Hypothalamus (tissue), 51 donors: ENCODE measurements at regions not wholly inside any gene's neighbourhood (a gene's known extent, or its start where the extent isn't known, plus 50 kb on each side); places are given as distances from the start of the nearest gene placed in this dataset.

ENCODE experiments used
- DNase-seq, 51 donors: peaks; one replicate each; lab custom pipeline; 2025; lab: John Stamatoyannopoulos, UW

DNA sequence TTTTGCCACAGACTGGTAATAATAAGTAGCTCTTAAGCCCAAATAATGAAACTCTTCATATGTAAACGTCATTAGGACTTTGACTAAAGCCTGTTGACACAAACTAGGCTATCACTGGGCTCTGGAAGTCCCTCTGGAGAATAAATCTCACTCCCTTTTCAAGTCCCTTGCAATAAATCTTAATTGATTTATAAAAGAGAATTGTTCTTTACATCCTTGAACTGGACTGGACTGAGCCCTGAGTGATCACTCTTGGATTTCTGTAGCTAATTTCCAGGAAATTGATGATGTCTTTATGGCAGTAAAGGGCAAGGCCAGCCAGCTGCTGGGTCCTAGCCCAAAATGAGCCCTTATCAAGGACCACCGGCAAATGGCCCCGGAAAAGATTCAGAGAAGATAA, 1162.7 kb downstream of the BCL11B start:
- DNase-seq = no peak

DNA sequence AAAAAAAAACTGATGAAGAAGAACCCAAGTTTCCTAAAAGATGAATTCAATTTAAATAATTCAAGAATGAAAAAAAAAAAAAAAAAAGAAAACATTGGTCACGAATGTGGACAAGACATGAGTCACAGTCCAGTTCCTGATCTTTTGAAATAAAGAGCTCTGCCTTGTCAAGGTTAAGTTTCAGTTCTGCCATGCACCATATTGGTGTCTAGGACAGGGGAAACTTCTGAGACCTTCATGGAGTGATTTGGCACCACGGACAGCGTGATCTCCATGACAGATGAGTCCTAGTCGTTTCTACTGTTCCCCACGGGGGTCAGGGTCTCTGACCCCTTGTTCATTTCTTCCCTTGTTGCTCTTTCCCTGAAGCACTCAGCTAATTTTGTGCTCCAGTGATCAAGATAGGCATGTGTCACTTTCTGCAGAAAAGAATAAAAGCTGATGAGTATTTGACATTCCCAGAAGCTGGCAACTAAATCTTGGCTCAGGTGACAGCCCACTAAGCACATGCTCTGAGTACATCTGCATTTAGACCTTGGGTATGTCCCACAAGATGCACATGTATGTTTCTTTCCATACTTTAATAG, 1159.7 kb downstream of the BCL11B start:
- no peak for DNase-seq

DNA sequence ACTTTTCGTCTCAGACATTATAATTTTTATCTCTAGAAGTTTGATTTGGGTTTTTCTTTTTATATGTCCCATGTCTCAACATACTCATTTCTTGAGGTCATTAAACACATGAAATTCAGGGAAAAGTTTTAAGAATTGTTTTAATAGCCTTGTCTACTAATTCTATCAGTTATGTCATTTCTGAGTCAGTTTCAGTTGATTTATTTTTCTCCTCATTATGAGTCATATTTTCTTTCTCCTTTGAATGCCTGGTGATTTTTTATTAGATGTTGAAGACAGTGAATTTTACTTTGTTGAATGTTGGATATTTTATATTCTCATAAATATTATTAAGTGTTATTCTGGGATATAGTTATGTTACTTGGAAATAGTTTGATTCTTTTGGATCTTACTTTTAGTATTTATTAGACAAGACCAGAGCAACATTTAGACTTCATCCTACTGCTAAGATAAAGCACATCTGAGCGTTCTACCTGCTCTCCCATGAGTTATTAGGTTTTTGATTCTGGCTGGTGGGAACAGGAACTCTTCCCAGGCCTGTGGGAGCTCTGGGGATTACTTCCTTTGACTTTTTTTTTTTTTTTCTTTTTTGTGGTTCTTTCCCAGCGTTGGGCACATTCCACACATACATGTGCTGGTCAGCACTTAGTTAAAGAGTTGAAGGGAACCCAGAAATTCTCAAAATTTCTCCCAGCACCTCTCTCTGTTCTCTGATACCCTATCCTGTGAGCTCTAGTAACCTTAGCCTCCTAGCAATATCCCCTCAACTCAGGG, 1157.7 kb downstream of the BCL11B start:
- no peak for DNase-seq

DNA sequence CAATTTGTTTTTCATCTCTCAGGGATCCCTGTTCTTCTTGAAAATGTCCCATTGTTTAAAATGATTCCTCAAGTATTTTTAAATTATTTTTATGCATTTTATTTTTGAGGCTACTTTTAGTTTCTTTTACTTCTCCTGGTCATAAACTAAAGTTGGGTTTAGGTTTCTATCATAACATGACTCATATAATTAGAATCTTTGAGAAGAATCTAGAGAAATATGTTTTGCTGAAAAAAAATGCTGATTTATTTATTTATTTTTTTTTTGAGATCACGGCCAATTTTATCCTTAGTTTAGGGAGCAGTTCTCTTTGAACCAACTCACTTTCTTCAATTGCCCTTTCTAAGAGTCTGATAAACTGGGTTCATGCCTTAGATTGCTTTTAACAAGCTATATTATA, 1157.1 kb downstream of the BCL11B start:
- no peak for DNase-seq

DNA sequence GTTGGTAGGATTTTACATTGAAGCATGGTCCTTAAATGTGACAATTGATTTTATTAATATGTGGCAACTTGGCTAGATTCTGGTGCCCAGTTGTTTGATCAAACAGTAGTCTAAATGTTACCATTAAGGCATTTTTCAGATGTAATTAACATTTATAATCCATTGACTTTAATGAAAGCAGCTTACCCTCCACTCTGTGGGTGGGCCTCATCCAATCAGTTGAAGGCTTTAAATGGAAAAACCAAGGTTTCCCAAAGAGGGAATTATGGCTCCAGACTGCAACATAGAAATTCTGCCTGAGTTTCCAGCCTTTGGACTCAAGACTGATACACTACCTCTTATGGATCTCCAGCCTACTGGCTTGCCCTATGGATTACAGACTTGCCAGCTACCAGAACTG, 1153.2 kb downstream of the BCL11B start:
- DNase-seq = no peak

DNA sequence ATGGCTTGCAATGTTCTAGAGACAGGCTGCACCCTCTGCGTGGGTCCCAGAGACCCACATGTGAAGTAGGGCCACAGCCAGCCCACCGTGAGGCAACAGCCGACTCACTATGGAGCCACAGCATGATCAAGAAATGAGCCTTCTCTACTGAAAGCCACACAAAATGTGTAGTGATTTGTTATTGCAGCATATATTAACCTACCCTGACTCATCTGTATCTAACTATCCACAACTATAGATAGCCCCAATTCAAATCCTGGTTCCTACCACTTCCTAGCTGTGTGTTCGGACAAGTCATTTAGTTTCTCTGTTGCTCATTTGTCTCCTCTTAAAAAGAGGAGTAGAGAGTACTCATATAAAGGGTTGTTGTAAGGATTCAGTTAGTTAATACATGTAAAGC, 1152.3 kb downstream of the BCL11B start:
- no peak for DNase-seq

DNA sequence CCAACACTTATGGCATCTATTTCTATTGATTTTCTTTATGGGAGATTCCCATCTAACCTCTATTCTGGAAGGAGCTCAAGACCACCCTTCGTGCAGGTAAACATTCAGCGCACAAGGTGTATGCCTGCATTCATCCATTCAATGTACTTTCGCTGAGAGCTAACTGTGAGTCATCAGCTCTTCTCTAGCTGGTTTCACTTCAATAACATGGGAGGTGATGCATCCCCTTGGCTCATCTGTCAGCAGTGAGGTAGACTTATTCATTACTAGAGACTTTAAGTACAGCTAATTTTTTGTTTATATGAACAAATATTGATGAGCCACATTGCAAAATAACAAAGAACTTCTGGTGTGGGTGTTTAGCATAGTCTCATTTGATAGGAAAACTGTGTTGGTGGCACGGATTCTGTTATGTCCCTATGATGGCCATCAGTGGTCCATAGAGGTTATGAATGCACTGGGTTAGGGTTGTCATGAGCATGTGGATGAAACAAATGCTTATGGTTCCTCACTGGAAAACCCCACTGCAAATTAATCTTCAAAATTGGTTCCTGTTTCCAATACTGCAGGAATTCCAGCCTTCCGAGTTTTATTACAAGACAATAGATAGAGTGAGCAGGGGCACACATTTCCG, 1151.0 kb downstream of the BCL11B start:
- DNase-seq = no peak

DNA sequence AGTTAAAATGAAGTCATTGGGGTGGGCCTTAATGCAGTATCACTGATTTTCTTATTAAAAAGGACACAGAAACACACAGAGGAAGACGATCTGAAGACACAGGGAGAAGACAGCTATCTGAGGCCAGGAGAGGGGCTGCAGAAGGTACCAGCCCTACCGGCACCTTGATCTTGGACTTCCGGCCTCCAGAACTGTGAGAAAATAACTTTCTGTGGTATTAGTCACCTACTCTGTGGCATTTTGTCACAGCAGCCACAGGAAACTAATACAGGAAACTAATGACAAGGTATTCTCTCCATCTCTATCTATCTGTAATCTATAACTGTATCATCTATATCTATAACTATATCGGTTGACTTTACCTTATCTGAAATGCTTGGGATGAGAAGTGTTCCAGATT, 1149.5 kb downstream of the BCL11B start:
- DNase-seq = no peak

DNA sequence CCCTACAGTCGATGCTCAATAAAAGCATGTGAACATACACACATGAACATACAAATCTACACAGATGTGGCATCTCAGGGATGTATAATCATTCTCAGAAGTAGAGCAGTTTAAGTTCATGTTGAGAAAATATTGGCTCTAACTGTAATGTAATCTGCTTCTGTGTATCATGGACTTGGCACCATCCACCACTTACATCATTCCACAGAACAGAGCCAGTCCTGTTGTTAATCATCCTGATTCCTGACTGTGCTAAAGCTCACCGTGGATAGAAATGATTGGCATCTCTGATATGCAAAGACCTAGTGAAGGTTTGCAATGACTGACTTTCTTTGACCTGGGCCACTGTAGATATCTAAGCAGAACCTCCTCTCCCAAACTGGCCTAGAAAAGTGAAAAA, 1141.3 kb downstream of the BCL11B start:
- DNase-seq = no peak

DNA sequence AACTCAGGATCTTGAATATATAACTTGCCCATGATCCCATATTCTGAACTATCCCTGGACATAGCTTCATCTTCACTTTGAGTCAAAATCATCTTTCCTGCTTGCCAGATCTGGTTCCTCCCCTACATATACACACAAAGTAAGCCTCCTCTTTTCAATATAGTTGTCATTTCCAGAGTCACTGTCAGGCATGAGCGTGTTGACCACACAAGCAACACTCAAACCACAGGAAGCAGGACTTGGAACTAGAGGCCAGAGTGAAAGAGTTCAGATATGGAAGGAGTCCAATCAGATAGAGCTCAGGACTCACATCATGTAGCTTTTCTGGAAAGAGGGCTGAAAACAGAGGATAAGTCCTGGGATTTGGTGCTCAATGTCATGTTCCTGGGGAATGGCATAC, 1140.6 kb downstream of the BCL11B start:
- no peak for DNase-seq

DNA sequence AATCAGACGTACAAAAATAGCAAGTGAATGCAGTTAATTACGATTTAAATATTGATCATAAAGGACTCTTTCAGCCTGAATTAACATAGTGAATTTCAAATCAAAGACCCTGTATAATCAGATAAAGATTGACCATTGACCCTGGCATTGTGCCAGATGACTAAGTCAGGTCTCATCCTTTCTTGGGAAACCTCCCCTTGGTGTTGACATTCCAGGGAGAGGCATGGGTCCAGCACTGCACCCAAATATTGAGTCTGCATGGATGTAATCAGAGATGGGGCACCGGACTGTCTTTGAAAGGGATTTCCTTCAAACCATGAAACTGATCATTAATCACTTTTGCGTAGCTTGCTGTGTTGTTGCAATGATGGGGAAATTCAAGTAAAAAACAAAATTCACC, 1138.2 kb downstream of the BCL11B start:
- DNase-seq = no peak

DNA sequence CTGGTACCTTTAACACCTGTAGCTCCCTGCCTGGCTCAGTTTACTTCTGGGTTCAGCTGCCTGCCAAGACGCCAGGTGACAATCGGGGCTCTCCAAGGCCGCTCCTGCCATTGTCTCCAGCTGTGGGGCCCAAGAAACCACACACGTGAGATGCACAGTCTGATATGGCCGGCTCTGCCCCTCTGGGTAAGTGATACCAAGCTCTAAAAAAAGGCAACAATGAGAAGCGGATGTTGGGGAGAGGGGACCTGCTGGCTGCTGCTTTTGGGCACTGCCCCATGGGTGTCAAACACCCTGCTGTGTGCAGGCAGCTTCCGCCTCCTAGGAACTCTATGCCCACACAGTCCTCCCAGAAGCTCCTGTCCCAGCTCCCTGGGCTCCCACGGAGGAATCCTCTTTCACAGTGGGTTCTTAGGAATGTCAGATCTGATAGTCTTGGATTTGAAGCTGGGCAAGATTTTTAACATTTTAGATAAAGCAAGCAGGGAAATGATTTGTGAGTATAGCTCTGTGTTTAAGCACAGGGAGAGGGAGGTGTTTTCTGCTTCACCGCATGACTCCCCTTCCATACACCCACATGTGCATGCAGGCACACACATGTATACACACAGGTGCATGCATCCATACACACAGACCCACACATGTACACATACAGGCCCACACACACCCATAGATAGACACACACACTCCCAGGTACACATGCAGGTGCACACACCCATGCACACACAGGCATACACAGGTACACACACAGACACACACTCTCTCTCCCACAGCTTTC, 1135.8 kb downstream of the BCL11B start:
- DNase-seq = peak in 1 of 51 donors; percentile 12

DNA sequence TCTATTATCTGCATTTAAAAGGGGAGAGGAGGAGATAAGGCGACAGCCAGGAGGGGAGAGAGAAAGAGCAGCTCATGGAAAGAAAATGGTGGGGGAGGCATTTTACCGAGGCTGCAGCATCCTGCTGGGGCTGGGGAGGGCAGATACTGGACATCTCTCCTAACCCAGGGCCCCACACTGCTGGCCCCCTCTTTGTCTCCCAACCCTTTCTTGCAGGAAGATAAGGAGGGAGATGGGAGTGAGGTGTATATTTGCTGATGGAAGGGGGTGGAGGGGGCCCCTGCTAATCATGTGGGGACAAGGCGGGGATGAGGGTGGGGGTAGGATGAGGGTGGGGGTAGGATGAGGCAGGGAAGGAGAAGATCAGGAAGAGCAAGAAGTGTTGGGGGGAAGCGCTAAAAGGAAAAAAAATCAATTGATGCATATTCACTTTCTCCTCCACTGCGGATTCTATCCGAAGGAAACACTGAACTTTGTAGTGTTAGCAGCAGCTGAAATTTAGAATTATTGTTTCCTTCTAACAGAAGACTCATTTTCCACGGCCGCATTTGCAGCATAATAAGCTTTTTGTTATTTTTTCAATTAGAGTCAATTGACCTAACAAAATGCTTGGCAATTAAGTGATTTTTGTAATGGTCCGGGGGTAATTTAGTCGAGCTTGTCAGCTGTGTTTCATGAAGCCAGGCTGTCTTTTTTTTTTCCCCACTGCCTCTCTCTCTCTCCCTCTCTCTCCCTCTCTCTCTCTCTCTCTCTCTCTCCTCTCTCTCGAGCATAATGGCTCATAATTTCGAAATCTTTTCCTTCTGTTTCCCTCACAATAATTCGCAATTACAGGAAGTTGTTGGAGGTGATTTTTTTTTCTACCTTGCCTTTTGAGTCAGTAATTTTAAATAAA, 1134.6 kb downstream of the BCL11B start:
- DNase-seq = peak in 1 of 51 donors; percentile 59

DNA sequence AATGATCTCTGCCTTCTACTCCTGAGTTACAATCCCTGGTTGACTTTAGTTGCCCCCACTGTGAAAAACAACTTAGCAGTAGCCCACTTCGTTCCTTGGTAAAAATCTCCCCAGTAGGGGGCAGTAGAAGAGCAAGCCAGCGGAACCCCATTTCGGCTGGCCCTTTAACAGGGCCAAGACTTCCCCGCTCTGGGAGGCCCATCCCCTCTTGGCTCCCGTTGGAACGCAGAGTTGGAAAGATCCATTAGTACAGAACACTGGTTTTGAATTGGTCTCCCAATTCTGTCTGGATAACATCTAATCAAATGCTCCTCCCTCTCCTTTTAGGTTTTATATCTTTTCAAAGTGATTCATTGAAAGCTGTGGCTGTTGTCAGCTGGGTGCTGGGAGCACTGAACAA, 1133.3 kb downstream of the BCL11B start:
- peak in 6 of 51 donors; percentile 1 to 51 (median 6) for DNase-seq

DNA sequence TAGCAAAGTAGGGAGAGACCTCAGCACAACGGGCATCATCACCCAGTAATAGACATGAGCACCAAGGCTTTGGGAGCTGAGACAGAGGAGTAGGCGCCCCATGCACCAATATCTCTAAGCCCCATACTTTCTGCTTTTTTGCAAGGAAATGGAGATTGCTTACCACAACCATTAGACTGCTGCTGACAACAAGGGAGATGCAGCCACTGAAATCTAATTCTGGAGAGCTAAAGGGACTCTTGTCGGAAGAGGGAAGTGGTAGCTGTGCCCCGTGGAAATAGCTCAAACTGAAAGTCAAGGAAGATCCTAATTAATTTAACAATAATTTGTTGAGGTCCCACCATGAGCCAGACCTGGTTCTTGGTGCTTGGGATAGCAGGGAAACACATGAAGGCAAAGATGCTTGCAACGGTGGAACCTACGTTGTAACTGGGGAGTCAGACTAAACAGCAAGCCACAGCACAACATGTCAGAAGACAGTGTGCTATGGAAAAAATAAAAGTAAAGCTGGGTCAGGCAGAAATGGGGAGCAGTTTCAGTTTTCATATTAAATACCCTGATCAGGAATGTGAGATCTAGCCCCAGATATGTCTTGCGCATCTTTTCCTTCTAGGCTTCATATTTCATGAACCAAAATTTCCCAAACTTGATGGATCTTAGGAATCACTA, 1131.0 kb downstream of the BCL11B start:
- DNase-seq = no peak

DNA sequence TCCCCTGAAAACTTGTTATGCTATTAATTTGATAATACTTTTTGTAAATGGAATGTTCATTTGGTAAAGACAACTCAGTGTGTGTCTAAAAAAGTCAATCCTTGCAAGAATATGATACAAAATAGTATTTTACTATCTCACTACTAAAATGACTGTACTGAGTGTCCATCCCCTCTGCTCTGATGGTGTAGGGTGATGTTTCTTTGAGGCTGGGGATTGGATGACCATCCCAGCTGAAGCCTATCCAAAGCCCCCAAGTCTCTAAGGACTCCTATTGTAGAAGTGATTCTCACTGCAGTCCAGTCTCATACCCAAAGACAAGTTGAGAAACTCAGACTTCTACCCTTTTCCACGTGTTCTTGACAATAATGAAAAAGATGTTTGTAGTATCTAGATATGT, 1128.4 kb downstream of the BCL11B start:
- no peak for DNase-seq

DNA sequence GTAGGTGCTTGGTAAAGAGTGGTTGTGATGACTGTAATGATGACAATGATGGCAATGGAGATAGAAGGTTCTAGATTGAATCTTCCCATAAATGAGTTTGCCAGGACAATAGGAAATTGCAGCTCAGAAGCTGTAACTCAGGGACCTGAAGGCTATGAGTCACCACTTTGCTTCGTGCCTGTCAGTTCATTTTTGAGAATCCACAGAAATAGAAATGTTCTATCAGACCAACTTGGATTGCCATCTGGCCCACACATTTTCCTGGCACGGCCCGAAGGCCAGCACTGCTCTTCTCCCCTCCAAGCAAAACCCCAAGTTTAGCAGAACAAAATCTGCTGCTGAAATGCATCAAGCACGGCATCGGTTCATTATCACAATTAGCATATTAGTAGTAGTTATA, 1127.0 kb downstream of the BCL11B start:
- DNase-seq = no peak

DNA sequence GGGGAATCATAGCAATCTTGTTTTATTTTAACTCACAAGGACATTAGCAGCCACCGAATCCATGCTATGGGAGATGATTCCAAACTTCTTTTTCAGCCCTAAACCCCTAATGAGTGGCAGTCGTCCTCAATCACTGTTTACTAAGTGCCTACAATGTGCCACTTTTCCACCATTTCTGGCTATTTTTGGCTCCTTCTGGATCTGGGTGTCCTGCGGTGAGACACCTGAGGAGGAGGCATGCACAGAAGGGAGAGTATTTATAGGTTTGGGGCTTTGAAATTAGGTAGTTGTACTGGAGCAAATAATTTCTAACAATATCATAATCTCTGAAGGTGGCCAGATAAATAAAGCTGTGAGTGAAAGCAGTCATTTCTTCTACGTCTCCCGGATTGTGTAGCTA, 1125.6 kb downstream of the BCL11B start:
- DNase-seq = no peak

DNA sequence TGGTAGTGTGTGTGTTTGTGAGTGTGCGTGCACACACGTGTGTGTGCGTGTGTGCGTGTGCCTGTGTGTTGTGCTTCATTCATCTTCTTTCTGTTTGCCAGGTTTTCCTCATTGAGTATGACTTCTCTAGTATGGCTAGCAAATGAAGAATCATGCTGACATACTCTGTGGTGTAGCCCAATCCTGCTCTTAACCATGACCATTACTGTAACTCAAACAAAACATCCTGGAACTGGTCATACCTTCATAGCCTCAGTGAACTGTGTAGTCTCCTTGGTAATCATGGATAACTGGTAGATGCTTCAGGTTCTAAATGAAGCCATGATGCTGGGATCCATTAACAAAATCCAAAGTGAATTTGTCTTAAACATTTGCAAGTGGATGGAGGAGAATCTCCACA, 1117.7 kb downstream of the BCL11B start:
- DNase-seq = no peak

DNA sequence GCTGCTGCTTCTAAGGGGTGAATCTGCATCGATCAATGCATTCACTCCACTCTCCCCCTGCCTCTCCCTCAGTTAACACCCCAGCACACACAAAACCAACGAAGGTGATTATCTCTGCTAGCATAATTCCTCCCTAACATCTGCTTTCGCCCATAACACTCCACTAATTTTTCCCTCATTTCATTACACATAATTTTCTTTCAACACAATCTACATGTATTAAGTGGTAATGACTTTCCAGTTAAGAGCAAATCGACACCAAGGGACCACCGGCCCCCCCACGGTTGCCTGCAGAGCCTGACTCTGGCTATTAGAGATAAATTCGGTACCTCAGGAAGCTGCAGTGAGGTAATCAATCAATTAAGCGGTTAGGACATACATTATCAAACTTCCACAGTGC, 1115.6 kb downstream of the BCL11B start:
- no peak for DNase-seq
